ENCODE measurements at regions not wholly inside any gene's neighbourhood (a gene's known extent, or its start where the extent isn't known, plus 50 kb on each side); places are given as distances from the start of the nearest gene placed in this dataset.

DNA sequence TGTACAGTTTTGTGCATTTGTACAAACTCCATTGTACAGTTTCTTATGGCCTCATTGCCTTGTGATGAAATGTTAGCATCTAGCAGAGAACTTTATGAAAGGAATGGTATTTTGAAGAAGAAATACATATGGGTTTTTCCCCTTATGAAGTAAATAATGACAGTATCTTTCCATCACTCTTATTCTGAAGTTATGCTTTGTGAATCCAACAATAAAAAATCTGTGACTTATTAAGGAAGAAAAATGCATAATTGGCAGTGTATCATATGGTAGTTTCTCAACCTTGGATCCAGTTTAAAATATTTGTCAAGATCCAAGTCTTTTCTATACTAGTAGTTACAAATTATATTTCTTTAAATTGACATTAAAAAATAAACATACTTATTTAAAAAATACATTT is 859.1 kb upstream of the FLRT2 start:
- TF ChIP-seq, protein P1, sequence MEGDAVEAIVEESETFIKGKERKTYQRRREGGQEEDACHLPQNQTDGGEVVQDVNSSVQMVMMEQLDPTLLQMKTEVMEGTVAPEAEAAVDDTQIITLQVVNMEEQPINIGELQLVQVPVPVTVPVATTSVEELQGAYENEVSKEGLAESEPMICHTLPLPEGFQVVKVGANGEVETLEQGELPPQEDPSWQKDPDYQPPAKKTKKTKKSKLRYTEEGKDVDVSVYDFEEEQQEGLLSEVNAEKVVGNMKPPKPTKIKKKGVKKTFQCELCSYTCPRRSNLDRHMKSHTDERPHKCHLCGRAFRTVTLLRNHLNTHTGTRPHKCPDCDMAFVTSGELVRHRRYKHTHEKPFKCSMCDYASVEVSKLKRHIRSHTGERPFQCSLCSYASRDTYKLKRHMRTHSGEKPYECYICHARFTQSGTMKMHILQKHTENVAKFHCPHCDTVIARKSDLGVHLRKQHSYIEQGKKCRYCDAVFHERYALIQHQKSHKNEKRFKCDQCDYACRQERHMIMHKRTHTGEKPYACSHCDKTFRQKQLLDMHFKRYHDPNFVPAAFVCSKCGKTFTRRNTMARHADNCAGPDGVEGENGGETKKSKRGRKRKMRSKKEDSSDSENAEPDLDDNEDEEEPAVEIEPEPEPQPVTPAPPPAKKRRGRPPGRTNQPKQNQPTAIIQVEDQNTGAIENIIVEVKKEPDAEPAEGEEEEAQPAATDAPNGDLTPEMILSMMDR (IDR thresholded peaks at IDR 0.05) = no peak
- no peak for TF ChIP-seq POLR2A (IDR thresholded peaks at IDR 0.05)
- TF ChIP-seq EP300 (IDR thresholded peaks at IDR 0.05) = no peak
